ENCODE measurements at regions not wholly inside any gene's neighbourhood (a gene's known extent, or its start where the extent isn't known, plus 50 kb on each side); places are given as distances from the start of the nearest gene placed in this dataset.

GRCh38 chr7:155365146-155365874, 67.6 kb downstream of the INSIG1 start:
- DNase-seq (ENCODE audit: insufficient read length, low spot score): no peak
- TF ChIP-seq, protein P1, sequence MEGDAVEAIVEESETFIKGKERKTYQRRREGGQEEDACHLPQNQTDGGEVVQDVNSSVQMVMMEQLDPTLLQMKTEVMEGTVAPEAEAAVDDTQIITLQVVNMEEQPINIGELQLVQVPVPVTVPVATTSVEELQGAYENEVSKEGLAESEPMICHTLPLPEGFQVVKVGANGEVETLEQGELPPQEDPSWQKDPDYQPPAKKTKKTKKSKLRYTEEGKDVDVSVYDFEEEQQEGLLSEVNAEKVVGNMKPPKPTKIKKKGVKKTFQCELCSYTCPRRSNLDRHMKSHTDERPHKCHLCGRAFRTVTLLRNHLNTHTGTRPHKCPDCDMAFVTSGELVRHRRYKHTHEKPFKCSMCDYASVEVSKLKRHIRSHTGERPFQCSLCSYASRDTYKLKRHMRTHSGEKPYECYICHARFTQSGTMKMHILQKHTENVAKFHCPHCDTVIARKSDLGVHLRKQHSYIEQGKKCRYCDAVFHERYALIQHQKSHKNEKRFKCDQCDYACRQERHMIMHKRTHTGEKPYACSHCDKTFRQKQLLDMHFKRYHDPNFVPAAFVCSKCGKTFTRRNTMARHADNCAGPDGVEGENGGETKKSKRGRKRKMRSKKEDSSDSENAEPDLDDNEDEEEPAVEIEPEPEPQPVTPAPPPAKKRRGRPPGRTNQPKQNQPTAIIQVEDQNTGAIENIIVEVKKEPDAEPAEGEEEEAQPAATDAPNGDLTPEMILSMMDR (IDR thresholded peaks at IDR 0.05; ENCODE audit: insufficient read depth, missing control alignments): no peak
- FAIRE-seq: no peak

GRCh38 chr7:155368894-155369600, 71.4 kb downstream of the INSIG1 start:
- TF ChIP-seq, protein P1 (IDR thresholded peaks at IDR 0.05; ENCODE audit: insufficient read depth, missing control alignments): no peak
- DNase-seq (ENCODE audit: insufficient read length, low spot score) (no peak), FAIRE-seq (no peak)

DNA sequence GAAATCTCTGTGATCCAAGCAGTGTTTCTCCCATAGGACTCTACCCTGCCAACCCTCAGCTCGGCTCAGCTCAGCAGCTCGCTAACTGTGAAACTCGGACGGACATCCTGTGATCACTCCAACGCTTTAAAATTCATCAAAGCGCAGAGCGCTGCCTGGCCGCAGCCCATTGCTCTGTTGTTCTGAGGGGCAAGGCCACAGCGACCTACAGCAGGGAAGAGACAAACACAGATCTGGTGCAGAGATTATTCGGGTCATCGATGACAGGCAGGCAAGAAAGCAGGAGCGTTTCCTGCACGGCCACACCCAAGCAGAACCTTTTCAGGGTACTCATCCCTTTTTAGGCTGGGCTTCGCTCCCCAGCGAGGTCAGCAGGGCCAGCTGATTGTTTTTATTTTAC, 72.1 kb downstream of the INSIG1 start:
- FAIRE-seq: no peak

GRCh38 chr7:155371331-155371883, 73.7 kb downstream of the INSIG1 start:
- no peak for FAIRE-seq
- TF ChIP-seq, protein P1 (IDR thresholded peaks at IDR 0.05; ENCODE audit: insufficient read depth, missing control alignments): no peak
- DNase-seq (ENCODE audit: insufficient read length, low spot score): no peak

More for the DNA sequence above, 72.1 kb downstream of the INSIG1 start:
- TF ChIP-seq, protein P1 (IDR thresholded peaks at IDR 0.05; ENCODE audit: insufficient read depth, missing control alignments): no peak
- DNase-seq (ENCODE audit: insufficient read length, low spot score): no peak

- DNase-seq (ENCODE audit: insufficient read length, low spot score): no peak
- FAIRE-seq: no peak
- TF ChIP-seq, protein P1 (IDR thresholded peaks at IDR 0.05; ENCODE audit: insufficient read depth, missing control alignments): no peak
Measured at GRCh38 chr7:155371884-155372781, 74.5 kb downstream of the INSIG1 start.

- DNase-seq (ENCODE audit: insufficient read length, low spot score) (no peak), FAIRE-seq (no peak)
- TF ChIP-seq, protein P1 (IDR thresholded peaks at IDR 0.05; ENCODE audit: insufficient read depth, missing control alignments): no peak
Measured at GRCh38 chr7:155372782-155373358, 75.2 kb downstream of the INSIG1 start.

All from D721Med (cell line).